Peyer's patch (tissue), 4 donors: ENCODE measurements at regions not wholly inside any gene's neighbourhood (a gene's known extent, or its start where the extent isn't known, plus 50 kb on each side); places are given as distances from the start of the nearest gene placed in this dataset.

Experiments used
- DNase-seq, 3 donors: peaks; one replicate each; pipeline ENCODE4 v3.0.0-alpha.2; 2017 to 2019
- H3K27ac ChIP-seq, 4 donors: fragments of 200-600 bp; sonication (generic); one replicate each; pipeline ENCODE4 v1.5.1; 2016 to 2019
- H3K27me3 ChIP-seq, 2 donors: fragments of 200-600 bp; sonication (generic); one replicate each; pipeline ENCODE4 v1.5.1; 2019
- H3K36me3 ChIP-seq, 3 donors: fragments of 200-600 bp; sonication (generic); one replicate each; pipeline ENCODE4 v1.5.1; 2016 to 2019
- H3K4me1 ChIP-seq, 4 donors: fragments of 200-600 bp; sonication (generic); one replicate each; pipeline ENCODE4 v1.5.1; 2016 to 2019
- H3K4me3 ChIP-seq, 4 donors: fragments of 200-600 bp; sonication (generic); 1 replicate in 3 of 4; 2 replicates in 1 of 4; pipeline ENCODE4 v1.5.1; 2016 to 2019; ENCODE audit warnings: mild to moderate bottlenecking in 1 of 4
- H3K9me3 ChIP-seq, 4 donors: fragments of 200-600 bp; sonication (generic); one replicate each; pipeline ENCODE4 v1.5.1; 2016 to 2019; ENCODE audit warnings: mild to moderate bottlenecking in 1 of 4
- POLR2A ChIP-seq, 2 donors: fragments of 450-650 bp; IDR thresholded peaks; one replicate each; pipeline ENCODE4 v1.5.1; 2017; ENCODE audit warnings: antibody characterized with exemption in 2 of 2, mild to moderate bottlenecking in 2 of 2, moderate library complexity in 2 of 2
- TF ChIP-seq, protein P1 (sequence below), 6 experiments: fragments of 450-650 bp in 4 of 6; fragments of 200-600 bp in 2 of 6; sonication (generic) in 1 of 6; IDR thresholded peaks; one replicate each; pipeline ENCODE4 v1.5.1; 2017 to 2019; ENCODE audit warnings: antibody characterized with exemption in 6 of 6, mild to moderate bottlenecking in 3 of 6, moderate library complexity in 1 of 6

DNA sequence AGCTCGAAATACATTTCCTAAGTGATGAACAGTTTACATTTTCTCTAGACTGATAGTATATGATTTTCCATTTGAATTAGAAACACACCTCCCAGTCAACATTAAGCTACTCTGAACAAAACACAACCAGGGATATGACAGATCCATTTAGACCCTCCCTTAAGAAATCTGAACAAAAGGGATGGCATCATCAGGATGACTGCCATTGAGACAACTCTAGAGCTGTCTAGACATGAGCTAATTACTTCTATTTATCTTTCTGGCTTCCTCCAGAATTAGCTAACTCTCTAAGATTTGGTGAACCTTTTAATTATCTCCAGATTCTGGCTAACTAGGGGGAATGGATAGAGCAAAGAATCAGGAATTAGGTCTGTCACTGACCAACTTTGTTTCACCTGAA lies 92.9 kb upstream of the IGF1 start:
- Histone ChIP-seq H3K9me3 (no peaks in the 10 kb centered on the region), H3K4me3 (no peak overlapping the region), H3K4me1 (no peaks in the 10 kb centered on the region), H3K27ac (no peak overlapping the region), H3K27me3 (no peaks in the 10 kb centered on the region), H3K36me3 (no peaks in the 10 kb centered on the region)
- no peak for DNase-seq
- TF ChIP-seq, protein P1, sequence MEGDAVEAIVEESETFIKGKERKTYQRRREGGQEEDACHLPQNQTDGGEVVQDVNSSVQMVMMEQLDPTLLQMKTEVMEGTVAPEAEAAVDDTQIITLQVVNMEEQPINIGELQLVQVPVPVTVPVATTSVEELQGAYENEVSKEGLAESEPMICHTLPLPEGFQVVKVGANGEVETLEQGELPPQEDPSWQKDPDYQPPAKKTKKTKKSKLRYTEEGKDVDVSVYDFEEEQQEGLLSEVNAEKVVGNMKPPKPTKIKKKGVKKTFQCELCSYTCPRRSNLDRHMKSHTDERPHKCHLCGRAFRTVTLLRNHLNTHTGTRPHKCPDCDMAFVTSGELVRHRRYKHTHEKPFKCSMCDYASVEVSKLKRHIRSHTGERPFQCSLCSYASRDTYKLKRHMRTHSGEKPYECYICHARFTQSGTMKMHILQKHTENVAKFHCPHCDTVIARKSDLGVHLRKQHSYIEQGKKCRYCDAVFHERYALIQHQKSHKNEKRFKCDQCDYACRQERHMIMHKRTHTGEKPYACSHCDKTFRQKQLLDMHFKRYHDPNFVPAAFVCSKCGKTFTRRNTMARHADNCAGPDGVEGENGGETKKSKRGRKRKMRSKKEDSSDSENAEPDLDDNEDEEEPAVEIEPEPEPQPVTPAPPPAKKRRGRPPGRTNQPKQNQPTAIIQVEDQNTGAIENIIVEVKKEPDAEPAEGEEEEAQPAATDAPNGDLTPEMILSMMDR (IDR thresholded peaks at IDR 0.05): no peak
- no peak for TF ChIP-seq POLR2A (IDR thresholded peaks at IDR 0.05)

DNA sequence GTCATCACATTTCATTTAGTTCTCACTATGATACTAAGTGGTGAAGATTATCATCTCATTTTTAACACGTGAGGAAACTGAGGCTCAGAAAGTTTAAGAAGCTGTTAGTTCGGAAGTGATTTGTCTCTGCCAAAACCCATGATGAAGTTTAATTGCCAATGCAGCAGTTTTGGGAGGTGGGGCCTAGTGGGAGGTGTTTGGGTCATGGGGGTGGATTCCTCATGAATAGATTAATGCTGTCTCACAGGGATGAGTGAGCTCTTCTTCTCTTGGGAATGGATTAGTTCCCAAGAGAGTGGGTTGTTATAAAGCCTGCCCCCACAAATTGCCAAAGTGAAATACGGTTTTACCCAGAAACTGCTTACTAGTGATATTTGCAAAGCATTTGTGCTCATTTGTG lies 91.5 kb upstream of the IGF1 start:
- DNase-seq: no peak
- no peak overlapping the region for H3K4me3 ChIP-seq
- no peaks in the 10 kb centered on the region for H3K27me3 ChIP-seq
- H3K36me3 ChIP-seq: no peaks in the 10 kb centered on the region
- H3K9me3 ChIP-seq: no peaks in the 10 kb centered on the region
- no peaks in the 10 kb centered on the region for H3K4me1 ChIP-seq
- no peak overlapping the region for H3K27ac ChIP-seq
- no peak for TF ChIP-seq POLR2A (IDR thresholded peaks at IDR 0.05)
- TF ChIP-seq, protein P1 (IDR thresholded peaks at IDR 0.05): no peak

DNA sequence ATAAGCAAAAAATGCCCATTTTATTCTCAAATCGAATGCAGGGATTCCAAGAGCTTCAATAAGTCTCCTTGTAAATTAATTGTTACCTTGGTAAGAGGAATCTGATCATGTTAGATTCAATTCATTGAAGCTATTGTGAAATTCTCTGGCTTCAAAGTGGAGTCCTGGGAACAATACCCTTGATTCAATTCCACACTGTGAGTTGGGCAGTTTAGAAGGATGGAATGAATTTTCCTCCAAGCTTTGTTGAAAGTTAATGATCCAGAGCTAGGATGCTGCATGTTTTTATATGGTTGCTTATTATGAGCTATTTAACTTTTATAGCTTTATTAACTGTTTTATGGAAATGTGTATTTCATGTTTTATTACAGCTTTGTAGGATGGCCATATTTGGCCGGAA lies 89.9 kb upstream of the IGF1 start:
- Histone ChIP-seq H3K9me3 (no peaks in the 10 kb centered on the region), H3K27ac (no peak overlapping the region), H3K27me3 (no peaks in the 10 kb centered on the region), H3K36me3 (no peaks in the 10 kb centered on the region), H3K4me1 (no peaks in the 10 kb centered on the region), H3K4me3 (no peak overlapping the region)
- DNase-seq: no peak
- TF ChIP-seq POLR2A (IDR thresholded peaks at IDR 0.05): no peak
- TF ChIP-seq, protein P1 (IDR thresholded peaks at IDR 0.05): no peak

DNA sequence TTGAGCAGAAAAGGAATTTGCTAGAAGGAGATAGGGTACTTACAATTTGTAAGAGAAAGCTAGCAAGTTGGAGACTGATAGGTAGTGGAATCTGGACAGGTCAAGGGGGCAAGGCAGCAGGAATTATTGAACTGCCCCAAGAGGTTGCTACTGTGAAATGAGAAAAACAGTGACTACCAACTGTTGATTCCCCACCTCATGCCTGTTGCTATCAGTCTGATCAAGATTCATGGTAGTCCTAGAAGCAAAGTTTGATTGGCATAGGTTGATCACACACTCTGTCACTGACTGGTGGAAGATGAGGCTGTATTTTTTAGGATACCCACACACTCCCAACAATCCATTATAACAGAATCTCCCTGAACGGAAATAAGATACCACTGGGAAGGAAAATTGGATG lies 89.4 kb upstream of the IGF1 start:
- Histone ChIP-seq H3K36me3 (no peaks in the 10 kb centered on the region), H3K27ac (no peak overlapping the region), H3K4me1 (no peaks in the 10 kb centered on the region), H3K27me3 (no peaks in the 10 kb centered on the region), H3K9me3 (no peaks in the 10 kb centered on the region), H3K4me3 (no peak overlapping the region)
- TF ChIP-seq, protein P1 (IDR thresholded peaks at IDR 0.05): no peak
- no peak for TF ChIP-seq POLR2A (IDR thresholded peaks at IDR 0.05)
- DNase-seq: no peak

DNA sequence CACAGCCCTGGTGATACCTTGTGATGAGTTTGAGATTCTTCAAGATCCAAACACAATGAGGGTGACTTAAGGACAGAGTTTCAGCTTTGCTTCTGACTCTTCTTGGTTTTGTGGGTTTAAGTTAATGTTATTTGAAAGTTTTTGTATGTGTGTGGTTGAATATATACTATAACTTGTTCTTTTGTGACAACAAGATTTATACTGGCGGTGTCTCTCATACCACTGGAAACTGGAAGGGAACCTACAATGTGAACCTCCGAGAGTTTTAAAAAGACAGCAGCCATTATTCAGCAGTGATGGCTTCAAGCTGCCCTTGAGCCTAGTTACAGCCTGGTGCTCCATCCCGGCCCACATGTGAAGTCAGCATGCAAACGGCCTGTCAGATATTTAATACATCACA lies 87.9 kb upstream of the IGF1 start:
- H3K4me3 ChIP-seq: no peak overlapping the region
- no peaks in the 10 kb centered on the region for H3K27me3 ChIP-seq
- no peak for TF ChIP-seq POLR2A (IDR thresholded peaks at IDR 0.05)
- TF ChIP-seq, protein P1 (IDR thresholded peaks at IDR 0.05): no peak
- DNase-seq: no peak
- H3K27ac ChIP-seq: no peak overlapping the region
- no peaks in the 10 kb centered on the region for H3K9me3 ChIP-seq
- no peaks in the 10 kb centered on the region for H3K4me1 ChIP-seq
- H3K36me3 ChIP-seq: no peaks in the 10 kb centered on the region
